Breast epithelium (tissue), 4 donors: ENCODE measurements at regions not wholly inside any gene's neighbourhood (a gene's known extent, or its start where the extent isn't known, plus 50 kb on each side); places are given as distances from the start of the nearest gene placed in this dataset.

Source experiments
- DNase-seq, 2 donors: peaks; one replicate each; pipeline ENCODE4 v3.0.0-alpha.2; 2019; ENCODE audit warnings: low spot score in 2 of 2
- H3K27ac ChIP-seq, 2 donors: fragments of 200-600 bp; sonication (generic) in 1 of 2; one replicate each; pipeline ENCODE4 v1.5.1; 2016 to 2019; ENCODE audit warnings: mild to moderate bottlenecking in 1 of 2
- H3K27me3 ChIP-seq, 2 donors: fragments of 200-600 bp; sonication (generic) in 1 of 2; one replicate each; pipeline versions ENCODE4 v1.5.1 to v1.6.0; 2017 to 2019; ENCODE audit warnings: control low read depth in 1 of 2, mild to moderate bottlenecking in 1 of 2
- H3K36me3 ChIP-seq: fragments of 200-600 bp; one replicate; pipeline ENCODE4 v1.5.1; 2019
- H3K4me1 ChIP-seq, 2 donors: fragments of 200-600 bp; sonication (generic); one replicate each; pipeline ENCODE4 v1.5.1; 2016 to 2019; ENCODE audit warnings: control low read depth in 1 of 2
- H3K4me3 ChIP-seq, 3 donors: fragments of 200-600 bp; sonication (generic); 1 replicate in 2 of 3; 2 replicates in 1 of 3; pipeline ENCODE4 v1.5.1; 2016 to 2019; ENCODE audit warnings: mild to moderate bottlenecking in 3 of 3, moderate library complexity in 2 of 3
- H3K9me3 ChIP-seq, 2 donors: fragments of 200-600 bp; sonication (generic) in 1 of 2; one replicate each; pipeline ENCODE4 v1.5.1; 2016 to 2019; ENCODE audit warnings: control low read depth in 1 of 2
- POLR2A ChIP-seq: fragments of 450-650 bp; IDR thresholded peaks from one replicate; pipeline ENCODE4 v1.6.1; 2016; ENCODE audit warnings: antibody characterized with exemption, mild to moderate bottlenecking, moderate library complexity
- POLR2AphosphoS5 ChIP-seq, 3 donors: sonication (generic); formaldehyde crosslinking; IDR thresholded peaks; one replicate each; pipeline ENCODE4 v1.6.1; 2017; ENCODE audit warnings: antibody characterized with exemption in 3 of 3
- intact Hi-C: fragments of 100-400 bp; cut with DNase I; formaldehyde crosslinking; loops from one replicate; pipeline ENCODE4 v1.15.1; 2023; ENCODE audit warnings: low total_unique reads
- TF ChIP-seq, protein P1 (sequence below), 3 donors: fragments of 450-650 bp; IDR thresholded peaks; one replicate each; pipeline ENCODE4 v1.5.1; 2016 to 2017; ENCODE audit warnings: antibody characterized with exemption in 3 of 3, mild to moderate bottlenecking in 3 of 3, moderate library complexity in 3 of 3

DNA sequence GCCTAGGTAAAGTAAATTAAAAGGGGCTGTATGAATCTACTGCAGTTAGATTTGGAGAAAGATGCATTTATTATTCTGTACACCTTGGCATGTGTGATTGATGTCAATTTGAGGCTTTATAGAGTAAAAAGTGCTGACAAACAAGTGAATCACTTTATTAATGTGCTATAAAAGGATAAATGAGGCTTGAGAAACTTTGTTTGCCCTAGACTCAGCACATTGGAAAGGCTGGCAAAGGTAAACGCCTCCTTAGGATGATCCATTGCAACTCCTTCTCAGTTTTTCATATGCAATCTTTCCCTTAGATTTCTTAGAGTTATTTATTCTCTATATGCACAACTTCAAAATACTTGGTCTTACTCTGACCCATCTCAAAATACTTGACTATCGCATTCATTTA, 369.0 kb downstream of the HINT1 start:
- intact Hi-C loops = no loop called here
- Histone ChIP-seq H3K36me3 (no peaks in the 10 kb centered on the region), H3K27me3 (no peaks in the 10 kb centered on the region), H3K4me3 (no peak overlapping the region), H3K4me1 (no peaks in the 10 kb centered on the region), H3K9me3 (peaks cover 0 to 9% of the 10 kb centered on the region in 2 donors), H3K27ac (no peak overlapping the region)
- no peak for DNase-seq
- TF ChIP-seq POLR2A = no peak

DNA sequence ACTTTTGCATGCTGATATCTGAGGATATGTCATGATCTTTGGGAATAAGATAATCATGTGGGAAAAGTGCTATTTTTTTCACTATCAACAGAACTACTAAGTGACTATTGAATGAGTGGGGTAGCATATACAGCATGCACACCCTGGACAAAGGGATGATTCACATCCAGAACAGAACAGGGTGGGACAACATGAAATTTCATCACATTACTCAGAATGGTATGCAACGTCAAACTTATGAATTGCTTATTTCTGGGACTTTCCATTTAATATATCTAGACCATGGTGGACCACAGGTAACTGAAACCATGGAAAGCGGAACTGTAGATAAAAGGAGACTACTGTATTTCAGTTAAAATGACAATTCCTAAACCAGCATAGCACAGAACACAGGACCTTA, 370.0 kb downstream of the HINT1 start:
- no peak for DNase-seq
- peaks cover 0 to 9% of the 10 kb centered on the region in 2 donors for H3K9me3 ChIP-seq
- intact Hi-C loops = no loop called here
- H3K27me3 ChIP-seq = no peaks in the 10 kb centered on the region
- no peaks in the 10 kb centered on the region for H3K36me3 ChIP-seq
- H3K27ac ChIP-seq = no peak overlapping the region
- no peaks in the 10 kb centered on the region for H3K4me1 ChIP-seq
- no peak overlapping the region for H3K4me3 ChIP-seq
- TF ChIP-seq, protein P1, sequence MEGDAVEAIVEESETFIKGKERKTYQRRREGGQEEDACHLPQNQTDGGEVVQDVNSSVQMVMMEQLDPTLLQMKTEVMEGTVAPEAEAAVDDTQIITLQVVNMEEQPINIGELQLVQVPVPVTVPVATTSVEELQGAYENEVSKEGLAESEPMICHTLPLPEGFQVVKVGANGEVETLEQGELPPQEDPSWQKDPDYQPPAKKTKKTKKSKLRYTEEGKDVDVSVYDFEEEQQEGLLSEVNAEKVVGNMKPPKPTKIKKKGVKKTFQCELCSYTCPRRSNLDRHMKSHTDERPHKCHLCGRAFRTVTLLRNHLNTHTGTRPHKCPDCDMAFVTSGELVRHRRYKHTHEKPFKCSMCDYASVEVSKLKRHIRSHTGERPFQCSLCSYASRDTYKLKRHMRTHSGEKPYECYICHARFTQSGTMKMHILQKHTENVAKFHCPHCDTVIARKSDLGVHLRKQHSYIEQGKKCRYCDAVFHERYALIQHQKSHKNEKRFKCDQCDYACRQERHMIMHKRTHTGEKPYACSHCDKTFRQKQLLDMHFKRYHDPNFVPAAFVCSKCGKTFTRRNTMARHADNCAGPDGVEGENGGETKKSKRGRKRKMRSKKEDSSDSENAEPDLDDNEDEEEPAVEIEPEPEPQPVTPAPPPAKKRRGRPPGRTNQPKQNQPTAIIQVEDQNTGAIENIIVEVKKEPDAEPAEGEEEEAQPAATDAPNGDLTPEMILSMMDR (IDR thresholded peaks at IDR 0.05) = no peak

DNA sequence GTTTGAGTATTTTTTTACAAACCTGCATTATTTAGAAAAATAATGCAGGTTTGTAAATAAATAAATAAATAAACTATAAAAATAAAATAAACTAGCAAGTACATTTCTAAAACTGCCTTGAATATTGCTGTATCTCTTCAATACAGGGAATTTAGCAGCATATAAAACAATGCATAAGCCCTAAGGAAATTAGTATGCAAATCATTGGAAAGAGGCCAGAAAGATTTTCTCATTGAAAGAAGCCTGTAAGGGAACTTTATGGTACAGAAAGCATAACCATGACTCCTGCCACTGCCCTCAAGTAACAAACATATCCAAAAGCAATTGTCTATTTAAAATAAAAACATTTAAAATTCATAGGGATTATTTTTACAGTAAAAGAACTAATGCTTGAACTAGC, 387.3 kb downstream of the HINT1 start:
- TF ChIP-seq POLR2AphosphoS5 (IDR thresholded peaks at IDR 0.05) (no peak), POLR2A (no peak)
- TF ChIP-seq, protein P1 (IDR thresholded peaks at IDR 0.05) = no peak
- Histone ChIP-seq H3K9me3 (peaks cover 0 to 1% of the 10 kb centered on the region in 2 donors), H3K27me3 (no peaks in the 10 kb centered on the region), H3K27ac (no peak overlapping the region), H3K4me3 (no peak overlapping the region), H3K4me1 (no peaks in the 10 kb centered on the region), H3K36me3 (no peaks in the 10 kb centered on the region)
- no peak for DNase-seq
- intact Hi-C loops = no loop called here

DNA sequence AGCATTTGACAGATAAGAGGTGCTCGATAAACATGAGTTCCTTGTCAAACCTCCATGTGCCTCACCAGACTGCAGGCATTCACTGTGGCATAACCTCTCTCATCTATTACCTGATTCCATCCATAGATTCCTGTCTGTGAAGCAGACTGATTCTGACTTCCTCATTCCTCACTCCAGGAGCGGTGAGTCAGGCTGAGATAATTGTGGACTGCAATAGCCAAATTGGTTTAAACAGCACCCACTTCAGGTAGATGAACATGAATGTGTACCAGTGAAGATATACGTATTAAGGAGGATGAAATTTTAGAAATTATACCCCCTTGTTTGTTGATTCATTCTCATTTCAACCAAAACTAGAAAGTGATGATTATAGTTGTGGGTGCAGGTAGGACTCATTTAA, 391.2 kb downstream of the HINT1 start:
- Histone ChIP-seq H3K4me3 (no peak overlapping the region), H3K4me1 (no peaks in the 10 kb centered on the region), H3K27ac (no peak overlapping the region), H3K36me3 (no peaks in the 10 kb centered on the region), H3K27me3 (no peaks in the 10 kb centered on the region), H3K9me3 (no peaks in the 10 kb centered on the region)
- DNase-seq = no peak
- intact Hi-C loops = no loop called here
- TF ChIP-seq, protein P1 (IDR thresholded peaks at IDR 0.05) = no peak
- TF ChIP-seq POLR2AphosphoS5 (IDR thresholded peaks at IDR 0.05) = no peak
- TF ChIP-seq POLR2A = no peak

DNA sequence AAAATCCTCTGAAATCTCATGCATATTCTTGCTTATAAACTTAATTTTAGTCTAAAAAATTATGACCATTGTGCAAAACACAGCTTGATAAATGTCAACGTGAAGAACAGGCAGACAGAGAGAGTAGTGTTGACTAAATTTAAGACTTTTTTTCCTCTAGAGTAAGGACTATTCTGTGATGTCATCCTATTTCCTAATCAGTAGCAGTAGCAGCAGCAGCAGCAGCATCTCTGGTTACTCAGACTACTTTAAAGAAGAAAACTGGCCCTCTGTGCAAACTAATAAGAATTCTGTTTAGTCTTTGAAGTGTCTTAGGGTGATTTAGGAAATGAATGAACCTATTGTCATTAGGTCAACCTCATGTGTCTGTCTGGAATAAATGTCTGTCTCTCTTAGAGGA, 403.0 kb downstream of the HINT1 start:
- Histone ChIP-seq H3K27me3 (no peaks in the 10 kb centered on the region), H3K27ac (no peak overlapping the region), H3K4me1 (no peaks in the 10 kb centered on the region), H3K4me3 (no peak overlapping the region), H3K36me3 (no peaks in the 10 kb centered on the region), H3K9me3 (peaks cover 0 to 5% of the 10 kb centered on the region in 2 donors)
- TF ChIP-seq POLR2A (no peak), POLR2AphosphoS5 (IDR thresholded peaks at IDR 0.05) (no peak)
- TF ChIP-seq, protein P1 (IDR thresholded peaks at IDR 0.05) = no peak
- DNase-seq = no peak
- intact Hi-C loops = no loop called here

DNA sequence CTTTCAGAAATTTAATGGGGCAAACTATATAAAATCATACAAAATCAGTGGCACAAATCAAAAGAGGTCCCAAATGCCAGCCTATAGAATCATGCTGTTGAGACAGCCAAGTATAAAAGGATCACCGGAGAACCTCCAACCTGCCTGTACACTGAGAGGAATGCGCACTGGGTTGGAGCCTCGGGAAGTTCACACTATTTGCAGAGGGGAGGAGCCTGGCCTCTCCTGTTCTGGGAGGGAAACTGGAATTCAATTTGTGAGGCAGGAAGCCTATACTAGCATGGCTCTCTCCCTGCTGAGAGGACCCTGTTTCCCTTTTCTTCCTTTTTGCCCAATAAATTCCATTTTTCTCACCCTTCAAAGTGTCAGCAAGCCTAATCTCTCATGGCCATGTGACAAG, 406.0 kb downstream of the HINT1 start:
- Histone ChIP-seq H3K9me3 (no peaks in the 10 kb centered on the region), H3K4me3 (no peak overlapping the region), H3K36me3 (no peaks in the 10 kb centered on the region), H3K27me3 (no peaks in the 10 kb centered on the region), H3K27ac (no peak overlapping the region), H3K4me1 (no peaks in the 10 kb centered on the region)
- TF ChIP-seq, protein P1 (IDR thresholded peaks at IDR 0.05) = no peak
- TF ChIP-seq POLR2AphosphoS5 (IDR thresholded peaks at IDR 0.05) (no peak), POLR2A (no peak)
- DNase-seq = no peak
- intact Hi-C loops = no loop called here
